K562 (cell line): ENCODE measurements at regions not wholly inside any gene's neighbourhood (a gene's known extent, or its start where the extent isn't known, plus 50 kb on each side); places are given as distances from the start of the nearest gene placed in this dataset.
A peak's percentile ranks its signal among the peaks of the same experiment; 100 is the strongest.

Source experiments
- ATF3 ChIP-seq, 2 experiments: fragments of 450-650 bp in 1 of 2; sonication (generic) in 1 of 2; formaldehyde crosslinking in 1 of 2; IDR thresholded peaks in 1 of 2; conservative IDR thresholded peaks in 1 of 2; 2 replicates each; pipeline versions ENCODE4 v1.6.1 to v1.8.1; 2016 to 2023; ENCODE audit warnings: mild to moderate bottlenecking in 2 of 2, moderate library complexity in 2 of 2, inconsistent platforms in 1 of 2, missing genetic modification reagents in 1 of 2
- BCOR ChIP-seq: fragments of 450-650 bp; IDR thresholded peaks from 2 replicates; pipeline ENCODE4 v1.6.1; 2016
- CBFB ChIP-seq: sonication (generic); formaldehyde crosslinking; IDR thresholded peaks from 2 replicates; pipeline ENCODE4 v1.4.0; 2020; ENCODE audit warnings: mild to moderate bottlenecking, missing genetic modification reagents
- DIDO1 ChIP-seq: fragments of 450-650 bp; IDR thresholded peaks from 2 replicates; pipeline ENCODE4 v1.6.1; 2016; ENCODE audit warnings: low read depth, missing biosample characterization, missing genetic modification characterization
- E2F4 ChIP-seq: sonication (generic); formaldehyde crosslinking; IDR thresholded peaks from 2 replicates; pipeline ENCODE4 v1.8.0; 2022; ENCODE audit warnings: mild to moderate bottlenecking, low read depth, missing genetic modification reagents
- KLF6 ChIP-seq: fragments of 250-450 bp; sonication (Bioruptor Pico); IDR thresholded peaks from 2 replicates; pipeline ENCODE4 v1.4.0; 2020; ENCODE audit warnings: mild to moderate bottlenecking, moderate library complexity, borderline replicate concordance
- MTA3 ChIP-seq: fragments of 450-650 bp; formaldehyde crosslinking; IDR thresholded peaks from 2 replicates; pipeline ENCODE4 v1.6.1; 2017; ENCODE audit warnings: mild to moderate bottlenecking, borderline replicate concordance
- MTF1 ChIP-seq: fragments of 250-450 bp; sonication (Bioruptor Pico); IDR thresholded peaks from 2 replicates; pipeline ENCODE4 v1.9.0; 2021; ENCODE audit warnings: moderate library complexity, mild to moderate bottlenecking, inconsistent platforms, borderline replicate concordance
- PHF8 ChIP-seq: fragments of 200-600 bp; sonication (generic); IDR thresholded peaks from 2 replicates; pipeline ENCODE4 v1.6.1; 2012; ENCODE audit warnings: mixed run types, mild to moderate bottlenecking, inconsistent platforms, low read length, moderate library complexity, borderline replicate concordance
- POLR2AphosphoS2 ChIP-seq: IDR thresholded peaks from 2 replicates; pipeline ENCODE4 v1.6.1; 2012; ENCODE audit warnings: low read length, improper control_type of control experiment
- RBFOX2 ChIP-seq: fragments of 200-400 bp; formaldehyde crosslinking; IDR thresholded peaks from 2 replicates; pipeline ENCODE4 v1.6.1; 2017; ENCODE audit warnings: low read depth, mild to moderate bottlenecking, low read length, moderate library complexity
- TSHZ1 ChIP-seq: fragments of 250-450 bp; sonication (Bioruptor Pico); IDR thresholded peaks from 2 replicates; pipeline ENCODE4 v1.4.0; 2020; ENCODE audit warnings: mild to moderate bottlenecking, moderate library complexity
- ZBTB43 ChIP-seq: sonication (generic); formaldehyde crosslinking; IDR thresholded peaks from 2 replicates; pipeline ENCODE4 v1.8.0; 2023; ENCODE audit warnings: mild to moderate bottlenecking, missing genetic modification reagents
- ZNF217 ChIP-seq: sonication (generic); formaldehyde crosslinking; IDR thresholded peaks from 2 replicates; pipeline ENCODE4 v1.8.0; 2022; ENCODE audit warnings: mild to moderate bottlenecking, missing genetic modification reagents
- ZNF449 ChIP-seq: fragments of 250-450 bp; sonication (Bioruptor Pico); IDR thresholded peaks from 2 replicates; pipeline ENCODE4 v1.8.0; 2022; ENCODE audit warnings: moderate library complexity, mild to moderate bottlenecking, inconsistent platforms
- ZNF668 ChIP-seq: fragments of 250-450 bp; sonication (Bioruptor Pico); IDR thresholded peaks from 2 replicates; pipeline ENCODE4 v1.8.0; 2022; ENCODE audit warnings: mild to moderate bottlenecking, inconsistent platforms
- ZNF830 ChIP-seq: fragments of 250-450 bp; sonication (Bioruptor Pico); IDR thresholded peaks from 2 replicates; pipeline ENCODE4 v1.5.0; 2021; ENCODE audit warnings: mild to moderate bottlenecking
- ZZZ3 ChIP-seq: fragments of 450-650 bp; IDR thresholded peaks from 2 replicates; pipeline ENCODE4 v1.6.1; 2016; ENCODE audit warnings: antibody characterized with exemption, mild to moderate bottlenecking, moderate library complexity

GRCh38 chr16:85316321-85316919 lies 204.1 kb upstream of the CIBAR2 start (continued):
- TF ChIP-seq E2F4, result no peak
- TF ChIP-seq MTA3, result peak; percentile 51; the same call in 1 of the 2 replicates
- TF ChIP-seq DIDO1, result no peak
- TF ChIP-seq MTF1, result no peak
- no peak for TF ChIP-seq ZNF830
- no peak for TF ChIP-seq ZBTB43 (CRISPR knock-in tag)
- TF ChIP-seq KLF6, result no peak
- no peak for TF ChIP-seq ZNF217 (CRISPR knock-in tag)
- no peak for TF ChIP-seq TSHZ1 (CRISPR knock-in tag)
- TF ChIP-seq CBFB (CRISPR knock-in tag), result no peak
- no peak for TF ChIP-seq BCOR
- TF ChIP-seq RBFOX2, result peak; percentile 27; the same call in 1 of the 2 replicates
- TF ChIP-seq ZNF668 (CRISPR knock-in tag), result no peak
- no peak for TF ChIP-seq ZZZ3
- no peak for TF ChIP-seq PHF8
- TF ChIP-seq POLR2AphosphoS2, result no peak
- no peak for TF ChIP-seq ATF3 (IDR thresholded peaks at IDR 0.05)
- no peak for TF ChIP-seq ATF3 (CRISPR knock-in tag; conservative IDR thresholded peaks at IDR 0.05)
- no peak for TF ChIP-seq ZNF449 (CRISPR knock-in tag)
